Common myeloid progenitor, CD34-positive (primary cell): ENCODE measurements at regions not wholly inside any gene's neighbourhood (a gene's known extent, or its start where the extent isn't known, plus 50 kb on each side); places are given as distances from the start of the nearest gene placed in this dataset.
"Not testable (repeated sequence)": the region's sequence is repeated elsewhere in the genome, so short reads cannot be mapped to it uniquely, and the experiment has no call there.

Experiments
- CTCF ChIA-PET: fragments of 350-600 bp; sonication (Branson Sonifier 250); formaldehyde crosslinking; loops from one replicate; lab custom pipeline; 2021; ENCODE audit warnings: antibody characterized with exemption; lab: Charles Lee
- POLR2A ChIA-PET: fragments of 350-600 bp; sonication (Branson Sonifier 250); formaldehyde crosslinking; loops from one replicate; lab custom pipeline; 2021; ENCODE audit warnings: antibody characterized with exemption; lab: Charles Lee
- DNase-seq, 3 donors: peaks; one replicate each; pipeline versions ENCODE4 v3.0.0 to v3.0.0-alpha.2; 2013
- H3K27ac ChIP-seq, 2 experiments: 1 replicate in 1 of 2; 2 replicates in 1 of 2; pipeline ENCODE4 v1.7.0; 2013; ENCODE audit warnings: inconsistent platforms in 2 of 2, low read length in 2 of 2, mild to moderate bottlenecking in 2 of 2, low read depth in 1 of 2, moderate library complexity in 1 of 2; ENCODE audit not compliant: severe bottlenecking in 2 of 2, insufficient read depth in 1 of 2, poor library complexity in 1 of 2
- H3K27me3 ChIP-seq, 5 experiments: replicated peaks in 2 of 5; 1 replicate in 3 of 5; 2 replicates in 2 of 5; pipeline versions ENCODE4 v1.6.1 to v1.7.0; 2013; ENCODE audit warnings: low read length in 4 of 5, mild to moderate bottlenecking in 2 of 5, moderate library complexity in 2 of 5, inconsistent platforms in 1 of 5; ENCODE audit not compliant: insufficient read depth in 5 of 5, control insufficient read depth in 4 of 5
- H3K36me3 ChIP-seq, 4 experiments: 1 replicate in 2 of 4; 2 replicates in 2 of 4; pipeline versions ENCODE4 v1.6.1 to v1.7.0; 2013; ENCODE audit warnings: low read length in 3 of 4, control low read depth in 1 of 4, mild to moderate bottlenecking in 1 of 4; ENCODE audit not compliant: control insufficient read depth in 4 of 4, insufficient read depth in 4 of 4
- H3K4me1 ChIP-seq, 4 experiments: 1 replicate in 3 of 4; 2 replicates in 1 of 4; pipeline versions ENCODE4 v1.6.1 to v1.7.1; 2013; ENCODE audit warnings: low read length in 3 of 4, mild to moderate bottlenecking in 3 of 4, control low read depth in 1 of 4, inconsistent platforms in 1 of 4, moderate library complexity in 1 of 4; ENCODE audit not compliant: control insufficient read depth in 4 of 4, insufficient read depth in 4 of 4; ENCODE audit errors: control extremely low read depth in 1 of 4
- H3K4me3 ChIP-seq, 7 experiments: 1 replicate in 4 of 7; 2 replicates in 3 of 7; pipeline versions ENCODE4 v1.5.1 to v1.7.0; 2013; ENCODE audit warnings: mild to moderate bottlenecking in 7 of 7, low read length in 6 of 7, moderate library complexity in 6 of 7, inconsistent platforms in 2 of 7, low read depth in 2 of 7, control low read depth in 1 of 7; ENCODE audit not compliant: insufficient read depth in 4 of 7, control insufficient read depth in 1 of 7; ENCODE audit errors: extremely low read depth in 1 of 7
- H3K9me3 ChIP-seq, 5 experiments: 1 replicate in 4 of 5; 2 replicates in 1 of 5; pipeline versions ENCODE4 v1.6.1 to v1.7.1; 2013; ENCODE audit warnings: low read length in 4 of 5, mild to moderate bottlenecking in 2 of 5, inconsistent platforms in 1 of 5, low read depth in 1 of 5, moderate library complexity in 1 of 5; ENCODE audit not compliant: control insufficient read depth in 4 of 5, insufficient read depth in 2 of 5; ENCODE audit errors: control extremely low read depth in 1 of 5
- WGBS: methylation state at CpG from one replicate; pipeline ENCODE4 v1.1.5; 2013; ENCODE audit not compliant: insufficient coverage; 5-methylcytosine and 5-hydroxymethylcytosine counted together

DNA sequence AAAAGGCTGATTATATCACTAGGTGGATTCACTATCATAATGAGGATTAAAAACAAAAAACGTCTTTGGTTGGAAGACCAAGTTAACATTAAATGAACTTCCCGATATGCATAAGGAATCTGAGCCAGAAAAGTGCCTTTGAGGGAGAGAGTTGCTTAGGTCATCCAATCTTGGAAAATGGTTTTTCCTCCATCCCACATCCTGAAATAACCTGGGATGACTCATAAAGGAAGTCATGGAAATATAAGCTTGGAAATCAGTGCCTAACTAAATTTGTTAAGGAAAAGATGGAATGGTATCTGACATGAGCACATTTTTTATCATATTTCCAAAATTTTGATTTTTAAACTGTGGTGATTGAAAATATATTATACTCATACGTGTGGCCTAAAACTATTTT is 66.0 kb downstream of the KBTBD8 start:
- no peaks in the 10 kb centered on the region for H3K27me3 ChIP-seq
- no peaks in the 10 kb centered on the region for H3K4me1 ChIP-seq
- no peak overlapping the region for H3K27ac ChIP-seq
- WGBS: 93% methylated on average over 2 of the region's 3 CpGs
- ChIA-PET POLR2A (no interaction called here), CTCF (no interaction called here)
- H3K9me3 ChIP-seq: peaks cover 0 to 6% (median 2%) of the 10 kb centered on the region in 5 experiments
- DNase-seq: no peak
- no peaks in the 10 kb centered on the region for H3K36me3 ChIP-seq
- H3K4me3 ChIP-seq: no peak overlapping the region

DNA sequence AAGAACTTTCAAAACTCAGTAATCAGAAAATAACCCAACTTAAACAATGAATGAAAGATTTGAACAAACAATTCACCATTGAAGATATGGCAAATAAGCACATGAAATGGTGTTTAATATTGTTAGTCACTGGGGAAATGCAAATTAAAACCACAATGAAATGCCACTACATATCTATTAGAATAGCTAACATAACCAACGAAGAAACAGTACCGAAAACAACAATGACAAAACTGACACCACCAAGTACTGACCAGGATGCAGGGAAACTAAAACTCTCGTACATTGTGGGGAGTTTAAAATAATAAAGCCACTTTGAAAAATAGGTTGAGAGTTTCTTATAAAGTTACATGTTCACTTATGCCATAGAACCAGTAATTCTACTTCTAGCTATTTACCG is 69.1 kb downstream of the KBTBD8 start:
- POLR2A ChIA-PET: no interaction called here
- WGBS: no CpG with 5 or more reads among the region's 4 CpGs
- DNase-seq: no peak
- Histone ChIP-seq H3K27me3 (no peaks in the 10 kb centered on the region), H3K4me3 (no peak overlapping the region), H3K27ac (no peak overlapping the region), H3K9me3 (no peaks in the 10 kb centered on the region), H3K36me3 (no peaks in the 10 kb centered on the region), H3K4me1 (no peaks in the 10 kb centered on the region)
- CTCF ChIA-PET: no interaction called here

DNA sequence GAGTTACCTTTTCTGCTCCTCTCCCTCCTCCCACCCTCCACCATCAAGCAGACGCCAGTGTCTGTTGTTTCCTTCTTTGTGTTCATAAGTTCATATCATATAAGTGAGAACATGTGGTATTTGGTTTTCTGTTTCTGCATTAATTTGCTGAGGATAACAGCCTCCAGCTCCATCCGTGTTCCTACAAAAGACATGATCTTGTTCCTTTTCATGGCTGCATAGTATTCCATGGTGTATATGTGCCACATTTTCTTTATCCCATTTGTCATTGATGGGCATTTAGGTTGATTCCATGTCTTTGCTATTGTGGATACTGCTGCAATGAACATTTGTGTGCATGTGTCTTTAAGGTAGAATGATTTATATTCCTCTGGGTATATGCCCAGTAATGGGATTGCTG is 74.5 kb downstream of the KBTBD8 start:
- H3K27me3 ChIP-seq, H3K9me3 ChIP-seq, H3K4me3 ChIP-seq, DNase-seq, H3K36me3 ChIP-seq, H3K4me1 ChIP-seq, H3K27ac ChIP-seq, POLR2A ChIA-PET, CTCF ChIA-PET: not testable (repeated sequence)
- WGBS: no CpG with 5 or more reads among the region's 2 CpGs

DNA sequence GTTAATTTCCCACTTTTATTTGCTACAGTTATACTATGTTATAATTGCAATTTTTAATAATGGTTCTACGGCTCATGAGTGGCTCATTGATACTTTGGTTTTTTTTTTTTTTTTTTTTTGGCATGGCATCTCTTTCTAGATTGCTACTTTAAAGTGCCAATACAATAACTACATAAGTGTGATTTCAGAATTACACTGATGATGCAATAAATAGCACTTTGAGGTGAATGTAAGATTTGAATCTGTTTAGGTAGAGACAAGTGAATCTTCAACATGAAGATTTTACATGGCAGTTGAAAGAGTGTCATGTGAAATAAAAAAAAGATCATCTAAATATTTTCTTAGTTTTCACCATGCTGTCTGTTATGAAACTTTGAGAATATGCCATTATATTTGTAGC is 75.7 kb downstream of the KBTBD8 start:
- Histone ChIP-seq H3K27me3 (no peaks in the 10 kb centered on the region), H3K36me3 (no peaks in the 10 kb centered on the region), H3K4me3 (no peak overlapping the region), H3K4me1 (no peaks in the 10 kb centered on the region), H3K27ac (no peak overlapping the region), H3K9me3 (no peaks in the 10 kb centered on the region)
- ChIA-PET POLR2A (no interaction called here), CTCF (no interaction called here)
- no peak for DNase-seq
- no CpG with 5 or more reads among the region's 1 CpG for WGBS

DNA sequence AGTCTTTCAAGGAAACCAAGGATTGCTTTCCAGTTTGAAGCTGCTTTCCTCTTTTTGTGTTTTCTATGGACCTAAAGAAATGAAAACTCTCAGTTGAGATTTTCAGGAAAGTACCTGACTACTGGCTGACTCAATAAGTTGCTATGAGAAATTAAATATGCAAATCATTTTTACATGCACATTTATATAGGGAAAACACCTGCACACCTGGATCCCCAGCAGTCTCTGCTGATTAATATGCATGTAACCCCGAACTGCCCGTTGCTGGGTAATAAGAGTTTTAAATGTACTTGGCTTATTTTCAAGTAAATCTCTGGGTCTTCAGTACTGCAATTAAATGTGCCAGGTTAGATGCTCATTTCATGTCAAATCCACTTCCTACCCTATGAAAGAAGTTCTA is 77.2 kb downstream of the KBTBD8 start:
- Histone ChIP-seq H3K36me3 (no peaks in the 10 kb centered on the region), H3K4me3 (no peak overlapping the region), H3K9me3 (no peaks in the 10 kb centered on the region), H3K27me3 (no peaks in the 10 kb centered on the region), H3K4me1 (no peaks in the 10 kb centered on the region), H3K27ac (no peak overlapping the region)
- no CpG with 5 or more reads among the region's 2 CpGs for WGBS
- ChIA-PET CTCF (interaction anchor here (0.7 kb wide), 1 partner anchor 225 kb away, joined by 4 read pairs; no protein-coding TSS in a partner anchor), POLR2A (no interaction called here)
- no peak for DNase-seq

DNA sequence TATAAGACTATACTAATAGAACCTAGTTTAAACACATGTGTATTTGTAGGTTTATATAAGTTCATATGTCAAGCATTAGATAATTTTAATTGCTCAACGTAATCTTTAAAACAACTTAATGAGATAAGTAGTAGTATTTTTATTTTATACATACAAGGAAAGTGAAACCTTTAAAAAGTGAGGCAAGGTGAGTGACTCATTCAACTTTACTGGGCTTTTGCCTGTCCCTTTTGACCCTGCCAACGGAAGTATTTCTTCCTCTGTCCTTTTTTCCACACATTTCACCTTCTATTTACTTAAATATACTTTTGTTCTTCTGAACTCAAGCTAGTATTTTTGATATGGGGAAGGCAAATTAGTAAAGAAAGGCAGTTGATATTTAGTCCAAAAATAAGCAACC is 78.5 kb downstream of the KBTBD8 start:
- CTCF ChIA-PET: no interaction called here
- DNase-seq: no peak

DNA sequence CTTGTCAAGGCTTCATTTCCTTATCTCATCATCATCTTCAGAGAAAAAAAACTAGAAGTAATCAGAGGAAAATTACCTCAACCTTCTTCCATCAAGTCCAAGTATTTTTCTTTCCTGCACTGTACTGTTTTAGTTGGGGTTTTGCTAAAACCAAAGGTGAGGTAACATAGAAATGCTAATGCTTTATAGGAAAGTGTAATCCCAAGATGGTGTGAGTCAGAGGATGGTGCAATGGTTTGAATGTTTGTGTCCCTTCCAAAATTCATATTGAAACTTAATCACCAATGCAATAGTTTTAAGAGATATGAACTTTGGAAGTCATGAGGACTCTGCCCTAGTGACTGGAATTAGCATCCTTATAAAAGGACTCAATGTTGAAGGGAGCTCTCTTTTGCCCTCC is 79.5 kb downstream of the KBTBD8 start:
- ChIA-PET CTCF (no interaction called here), POLR2A (no interaction called here)
- H3K4me3 ChIP-seq: no peak overlapping the region
- no peaks in the 10 kb centered on the region for H3K36me3 ChIP-seq
- no peaks in the 10 kb centered on the region for H3K27me3 ChIP-seq
- no peaks in the 10 kb centered on the region for H3K4me1 ChIP-seq
- DNase-seq: no peak
- no peak overlapping the region for H3K27ac ChIP-seq
- H3K9me3 ChIP-seq: no peaks in the 10 kb centered on the region

More for the DNA sequence above, 78.5 kb downstream of the KBTBD8 start:
- Histone ChIP-seq H3K4me3 (no peak overlapping the region), H3K9me3 (no peaks in the 10 kb centered on the region), H3K27ac (no peak overlapping the region), H3K36me3 (no peaks in the 10 kb centered on the region), H3K4me1 (no peaks in the 10 kb centered on the region), H3K27me3 (no peaks in the 10 kb centered on the region)
- WGBS: no CpG with 5 or more reads among the region's 2 CpGs
- POLR2A ChIA-PET: no interaction called here
